Skin of body (tissue), 1 donor: ENCODE measurements at regions not wholly inside any gene's neighbourhood (a gene's known extent, or its start where the extent isn't known, plus 50 kb on each side); places are given as distances from the start of the nearest gene placed in this dataset.
A peak's percentile ranks its signal among the peaks of the same experiment; 100 is the strongest.
"Not testable (repeated sequence)": the region's sequence is repeated elsewhere in the genome, so short reads cannot be mapped to it uniquely, and the experiment has no call there.

ENCODE experiments used
- DNase-seq: peaks from one replicate; lab custom pipeline; 2025; lab: John Stamatoyannopoulos, UW

GRCh38 chr1:218494449-218494852, 149.3 kb downstream of the TGFB2 start:
- no peak for DNase-seq

GRCh38 chr1:218495931-218496330, 150.8 kb downstream of the TGFB2 start:
- no peak for DNase-seq

- DNase-seq: no peak
These were observed 151.4 kb downstream of the TGFB2 start for GRCh38 chr1:218496561-218496960.

GRCh38 chr1:218498056-218498938, 153.2 kb downstream of the TGFB2 start:
- peak; percentile 67 for DNase-seq

DNA sequence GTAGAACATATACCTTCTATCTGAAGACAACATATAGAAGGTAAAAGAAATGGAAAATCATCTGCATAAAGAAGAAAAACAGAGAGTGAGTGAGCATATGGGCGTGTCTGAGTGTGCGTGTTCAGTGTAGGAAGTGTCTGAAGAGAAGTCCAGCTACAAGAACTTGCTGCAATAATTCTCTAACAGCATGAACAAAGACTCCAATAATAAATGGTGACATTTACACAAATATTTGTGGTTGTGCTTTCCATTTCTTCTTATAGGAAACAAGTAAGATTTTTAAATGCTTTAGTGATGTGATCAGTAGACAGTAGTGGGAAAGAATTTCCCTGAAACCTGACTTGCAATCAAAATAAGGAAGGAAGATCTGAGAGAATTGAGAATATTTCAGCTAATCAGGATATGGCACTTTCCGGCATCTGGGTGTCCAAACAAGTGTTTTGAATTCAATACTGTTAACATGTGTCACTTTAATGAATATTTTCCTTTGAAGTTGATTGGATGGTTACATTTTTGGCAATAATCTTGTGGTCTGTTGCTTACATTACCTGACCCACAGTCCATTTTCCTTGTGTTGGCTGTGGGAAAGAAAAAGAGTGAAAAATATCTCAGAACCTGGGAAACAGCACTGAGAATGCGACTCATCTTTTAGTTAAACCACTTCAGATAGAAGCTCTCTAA, 154.0 kb downstream of the TGFB2 start:
- peak; percentile 75 for DNase-seq

DNA sequence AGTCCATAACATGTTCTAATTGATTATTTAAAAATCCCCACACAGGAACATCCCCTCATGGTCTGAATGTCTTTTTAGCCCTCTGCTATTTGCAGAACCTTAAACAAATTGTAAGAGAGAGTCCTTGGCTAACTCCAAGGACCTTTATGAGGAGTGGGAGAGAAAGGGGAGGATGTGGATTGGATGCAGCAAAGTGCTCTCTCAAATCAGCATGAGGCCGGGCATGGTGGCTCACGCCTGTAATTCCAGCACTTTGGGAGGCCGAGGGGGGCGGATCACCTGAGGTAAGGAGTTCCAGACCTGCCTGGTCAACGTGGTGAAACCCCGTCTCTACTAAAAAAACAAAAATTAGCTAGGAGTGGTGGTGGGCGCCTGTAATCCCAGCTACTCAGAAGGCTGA, 154.8 kb downstream of the TGFB2 start:
- no peak for DNase-seq

DNA sequence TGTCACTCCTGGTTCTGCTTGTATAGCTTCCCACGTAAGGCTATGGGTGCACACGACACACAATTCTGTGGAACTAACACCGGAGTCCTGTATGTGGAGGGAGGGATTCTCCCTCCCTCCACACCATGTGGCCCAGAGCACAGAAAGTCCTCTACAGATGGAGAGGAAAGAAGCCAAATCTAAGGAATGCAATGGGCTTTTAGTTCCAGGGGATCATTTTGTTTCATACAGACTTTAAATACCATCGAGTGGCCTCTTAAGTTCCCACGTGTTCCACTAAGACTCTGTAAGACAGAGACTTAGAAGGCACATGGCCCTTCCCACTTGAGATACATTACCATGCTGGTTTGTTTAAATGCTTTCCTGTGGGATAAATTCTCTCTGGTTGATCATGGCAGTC, 156.0 kb downstream of the TGFB2 start:
- no peak for DNase-seq

- DNase-seq: no peak
These were observed 157.2 kb downstream of the TGFB2 start for GRCh38 chr1:218502383-218502782.

DNA sequence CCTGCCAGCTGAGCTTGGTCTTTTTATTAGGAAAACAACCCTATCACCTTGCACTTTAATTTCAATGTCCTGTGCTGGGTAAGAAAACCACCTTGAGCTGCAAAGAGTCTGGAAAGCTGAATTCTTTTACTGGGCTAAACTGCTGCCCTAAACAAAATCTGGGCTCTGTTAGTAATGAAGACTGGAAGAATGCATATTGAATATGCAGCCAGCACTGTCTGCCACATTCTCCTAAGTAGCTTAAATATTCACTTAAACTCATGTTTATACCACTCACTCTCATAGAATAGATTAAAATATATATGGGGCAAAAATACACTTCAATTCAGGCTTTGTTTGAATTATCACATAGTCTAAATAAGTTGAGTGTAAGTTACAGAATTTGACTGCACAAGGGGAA, 158.0 kb downstream of the TGFB2 start:
- DNase-seq: no peak

DNA sequence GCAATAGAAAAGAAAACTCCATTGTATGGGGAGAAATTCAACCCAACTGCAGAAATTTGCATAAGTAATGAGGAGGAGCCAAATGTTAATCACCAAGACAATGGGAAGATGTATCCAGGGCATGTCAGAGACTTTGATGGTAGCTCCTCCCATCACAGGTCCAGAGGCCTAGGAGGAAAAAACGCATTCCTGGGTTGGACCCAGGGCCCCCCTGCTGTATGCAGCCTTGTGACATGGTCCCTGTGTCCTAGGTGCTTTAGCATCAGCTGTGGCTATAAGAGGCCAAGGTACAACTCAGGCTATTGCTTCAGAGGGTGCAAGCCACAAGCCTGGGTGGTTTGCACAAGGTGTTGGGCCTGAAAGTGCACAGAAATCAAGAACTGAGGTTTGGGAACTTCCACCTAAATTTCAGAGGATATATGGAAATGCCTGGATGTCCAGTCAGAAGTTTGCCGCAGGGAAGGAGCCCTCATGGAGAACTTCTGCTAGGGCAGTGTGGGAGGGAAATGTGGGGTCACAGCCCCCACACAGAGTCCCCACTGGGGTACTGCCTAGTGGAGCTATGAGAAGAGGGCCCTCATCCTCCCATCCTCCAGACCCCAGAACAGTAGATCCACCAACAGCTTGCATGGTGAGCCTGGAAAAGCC, 162.3 kb downstream of the TGFB2 start:
- no peak for DNase-seq

DNA sequence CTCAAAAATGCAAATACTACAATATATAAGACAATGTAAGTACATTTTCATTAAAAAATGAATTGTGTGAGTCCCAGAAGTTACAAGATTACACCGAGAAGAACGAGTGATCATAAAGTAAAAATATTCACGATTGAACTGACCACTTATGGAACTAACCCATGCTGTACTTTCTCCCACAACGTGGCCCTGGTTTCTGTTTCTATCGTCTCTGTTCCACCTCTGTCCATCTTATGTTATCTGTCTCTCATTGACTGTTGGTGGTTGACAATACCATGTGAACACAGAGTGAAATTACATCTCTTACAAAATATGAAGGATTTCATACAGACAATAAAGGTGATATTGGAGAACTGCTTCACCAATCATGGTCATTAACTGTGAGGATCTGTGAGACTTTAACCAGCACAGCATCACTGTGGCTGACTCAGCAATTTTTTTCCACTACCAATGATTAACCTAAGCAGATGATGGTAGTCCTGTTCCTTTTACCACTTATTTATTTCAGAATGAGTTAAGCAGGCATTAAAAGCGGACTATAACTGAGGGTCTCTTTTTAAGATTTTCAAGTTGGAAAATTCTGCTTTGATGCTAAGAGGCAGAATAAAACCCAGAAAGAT, 165.1 kb downstream of the TGFB2 start:
- DNase-seq: no peak

GRCh38 chr1:218513328-218513727, 168.2 kb downstream of the TGFB2 start:
- DNase-seq: no peak

- no peak for DNase-seq
These were observed 169.6 kb downstream of the TGFB2 start for GRCh38 chr1:218514689-218515088.

GRCh38 chr1:218516526-218516925, 171.4 kb downstream of the TGFB2 start:
- DNase-seq: no peak

GRCh38 chr1:218517459-218517858, 172.3 kb downstream of the TGFB2 start:
- no peak for DNase-seq

DNA sequence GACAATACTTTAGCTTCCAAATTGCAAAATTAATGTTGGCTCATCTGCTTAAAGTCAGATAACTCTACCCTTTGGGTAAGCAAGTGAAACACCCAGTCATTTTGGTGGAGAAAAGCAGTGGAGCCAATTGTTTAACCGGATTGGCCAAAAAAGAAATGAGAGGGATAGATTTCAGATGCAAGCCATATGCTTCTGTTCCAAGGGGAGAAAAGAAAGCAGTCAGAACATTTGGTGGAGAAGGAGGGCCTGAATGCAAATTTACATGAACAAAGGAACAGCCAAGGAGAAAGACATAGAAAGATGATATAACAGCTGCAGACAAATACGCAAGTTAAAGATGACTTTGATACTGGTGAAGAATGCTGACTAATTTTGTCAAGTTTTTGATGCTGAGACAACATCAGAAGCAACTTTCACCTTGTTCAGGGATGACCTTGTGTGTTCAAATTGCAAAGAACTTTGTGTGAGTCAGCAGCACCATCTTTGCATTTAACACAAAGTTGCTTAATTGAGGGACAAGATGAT, 173.1 kb downstream of the TGFB2 start:
- no peak for DNase-seq

- DNase-seq: not testable (repeated sequence)
These were observed 175.5 kb downstream of the TGFB2 start for GRCh38 chr1:218520646-218521045.

DNA sequence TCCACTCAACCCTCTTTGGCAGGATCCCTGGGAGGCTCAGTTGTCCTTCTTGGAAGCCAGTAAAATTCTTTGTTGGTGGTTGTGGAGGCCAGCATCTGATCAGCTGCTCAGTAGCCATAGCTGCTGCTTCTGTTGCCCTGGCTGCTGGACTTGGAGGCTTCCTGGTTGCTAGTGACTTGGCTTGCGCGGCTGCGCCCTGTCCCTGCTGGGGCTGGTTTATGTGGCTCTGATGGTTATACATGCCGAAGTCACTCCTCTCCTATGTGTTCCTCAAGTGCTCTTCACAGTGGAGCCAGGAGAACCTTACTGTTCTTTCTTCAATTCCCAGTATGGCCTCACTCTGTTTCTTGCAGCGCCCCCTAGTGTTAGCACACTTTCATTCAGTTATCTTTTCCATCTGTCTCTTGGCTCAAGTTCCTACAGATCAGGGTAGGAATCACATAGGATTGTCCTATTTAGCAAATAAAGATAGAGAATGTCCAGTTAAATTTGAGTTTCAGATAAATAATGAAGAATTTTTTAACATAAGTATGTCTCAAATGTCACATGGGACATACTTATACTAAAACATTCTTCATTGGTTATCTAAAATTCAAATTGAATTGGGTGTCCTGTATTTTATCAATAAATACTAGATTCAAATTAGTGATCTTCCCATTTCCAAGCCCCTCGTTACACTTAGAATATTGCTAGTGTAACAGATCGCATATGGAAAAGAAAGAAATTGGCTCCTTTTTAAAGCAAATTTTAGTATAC, 176.5 kb downstream of the TGFB2 start:
- no peak for DNase-seq

GRCh38 chr1:218524526-218524925, 179.4 kb downstream of the TGFB2 start:
- DNase-seq: no peak

DNA sequence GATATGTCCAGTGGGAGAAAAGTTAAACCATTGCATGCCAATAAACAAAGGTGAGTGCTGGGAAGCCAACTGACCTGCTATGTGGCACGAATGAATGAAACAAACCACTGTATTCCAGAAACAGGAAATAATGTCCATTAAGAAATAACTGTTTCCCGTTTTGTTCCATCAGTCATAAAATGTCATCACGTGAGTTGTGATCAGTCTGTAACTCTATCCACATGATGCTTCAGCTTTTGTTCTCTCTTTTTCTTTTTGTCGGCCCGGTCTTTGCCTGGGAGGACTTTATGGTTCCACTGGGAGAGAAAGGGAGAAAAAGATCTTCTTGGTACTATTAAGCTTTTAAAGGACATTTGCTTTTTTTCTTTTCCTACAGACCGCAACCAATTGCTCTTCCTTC, 179.9 kb downstream of the TGFB2 start:
- DNase-seq: no peak
